ENCODE measurements at regions not wholly inside any gene's neighbourhood (a gene's known extent, or its start where the extent isn't known, plus 50 kb on each side); places are given as distances from the start of the nearest gene placed in this dataset.

GRCh38 chr5:8028243-8028642, 159.3 kb downstream of the MTRR start:
- intact Hi-C loops (cut with micrococcal nuclease), result no loop called here
- no peak overlapping the region for H3K4me3 Mint-ChIP-seq

DNA sequence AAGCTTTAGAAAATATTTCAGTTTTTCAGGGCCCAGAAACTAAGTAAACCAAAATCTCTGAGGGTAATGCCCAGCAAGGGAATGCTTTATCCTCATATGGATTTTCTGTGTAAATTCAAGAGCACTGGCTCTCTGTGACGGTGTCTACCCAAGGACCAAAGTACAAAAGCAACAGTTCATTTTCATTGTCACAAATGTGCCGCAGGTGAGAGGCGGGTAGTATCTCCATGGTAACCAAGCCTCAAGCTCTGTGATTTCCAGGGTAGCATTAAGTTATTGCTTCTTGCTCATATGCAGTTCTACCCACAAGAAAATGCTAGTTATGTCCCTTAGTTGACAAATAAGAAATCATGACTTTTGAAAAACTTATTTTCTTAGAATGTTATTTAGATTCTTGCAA, 164.3 kb downstream of the MTRR start:
- H3K27me3 Mint-ChIP-seq (ENCODE audit: low read depth in 2 of 2), result no peaks in the 10 kb centered on the region
- TF ChIP-seq, protein P1, sequence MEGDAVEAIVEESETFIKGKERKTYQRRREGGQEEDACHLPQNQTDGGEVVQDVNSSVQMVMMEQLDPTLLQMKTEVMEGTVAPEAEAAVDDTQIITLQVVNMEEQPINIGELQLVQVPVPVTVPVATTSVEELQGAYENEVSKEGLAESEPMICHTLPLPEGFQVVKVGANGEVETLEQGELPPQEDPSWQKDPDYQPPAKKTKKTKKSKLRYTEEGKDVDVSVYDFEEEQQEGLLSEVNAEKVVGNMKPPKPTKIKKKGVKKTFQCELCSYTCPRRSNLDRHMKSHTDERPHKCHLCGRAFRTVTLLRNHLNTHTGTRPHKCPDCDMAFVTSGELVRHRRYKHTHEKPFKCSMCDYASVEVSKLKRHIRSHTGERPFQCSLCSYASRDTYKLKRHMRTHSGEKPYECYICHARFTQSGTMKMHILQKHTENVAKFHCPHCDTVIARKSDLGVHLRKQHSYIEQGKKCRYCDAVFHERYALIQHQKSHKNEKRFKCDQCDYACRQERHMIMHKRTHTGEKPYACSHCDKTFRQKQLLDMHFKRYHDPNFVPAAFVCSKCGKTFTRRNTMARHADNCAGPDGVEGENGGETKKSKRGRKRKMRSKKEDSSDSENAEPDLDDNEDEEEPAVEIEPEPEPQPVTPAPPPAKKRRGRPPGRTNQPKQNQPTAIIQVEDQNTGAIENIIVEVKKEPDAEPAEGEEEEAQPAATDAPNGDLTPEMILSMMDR (IDR thresholded peaks at IDR 0.05), result no peak

More at GRCh38 chr5:8028243-8028642, 159.3 kb downstream of the MTRR start:
- Mint-ChIP-seq H3K36me3 (no peaks in the 10 kb centered on the region), H3K27me3 (ENCODE audit: low read depth in 2 of 2) (no peaks in the 10 kb centered on the region), H3K27ac (no peak overlapping the region), H3K4me1 (no peaks in the 10 kb centered on the region), H3K9me3 (peaks cover 8 to 9% of the 10 kb centered on the region in 2 donors)
- H3K36me3 ChIP-seq (ENCODE audit: control insufficient read depth, insufficient read depth, low read length), result no peaks in the 10 kb centered on the region
- DNase-seq (no peak), ATAC-seq (no peak)
- H3K27ac ChIP-seq (ENCODE audit: low read length), result no peak overlapping the region
- no peaks in the 10 kb centered on the region for H3K4me1 ChIP-seq (ENCODE audit: control insufficient read depth, insufficient read depth, low read length)
- no peak overlapping the region for H3K4me3 ChIP-seq (ENCODE audit: low read length)
- WGBS (ENCODE audit: insufficient coverage), result 88% methylated on average over 1 of the region's 2 CpGs
- H3K27me3 ChIP-seq (ENCODE audit: control insufficient read depth, insufficient read depth, low read length), result no peaks in the 10 kb centered on the region
- no peaks in the 10 kb centered on the region for H3K9me3 ChIP-seq (ENCODE audit: control insufficient read depth, insufficient read depth, low read length)
- TF ChIP-seq, protein P1 (IDR thresholded peaks at IDR 0.05), result no peak

DNA sequence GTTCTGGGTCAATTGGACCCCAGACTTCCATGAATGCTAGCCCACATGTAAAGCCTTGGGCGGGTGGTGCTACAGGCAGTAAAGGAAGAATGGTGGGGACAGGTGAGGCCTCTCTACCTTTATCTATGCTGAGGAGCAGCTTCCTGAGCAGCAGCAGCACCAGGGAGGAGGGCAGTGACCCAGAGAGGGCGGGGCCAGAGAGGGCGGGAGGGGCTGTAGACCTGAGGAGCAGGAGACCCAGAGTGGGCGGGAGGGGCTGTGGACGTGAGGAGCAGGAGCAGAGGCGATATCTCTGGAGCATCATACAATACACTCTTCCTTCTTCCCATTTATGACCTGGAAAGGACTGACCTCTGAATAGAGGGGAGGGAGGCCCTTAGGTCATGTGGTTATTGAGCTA, 165.9 kb downstream of the MTRR start:
- H3K9me3 Mint-ChIP-seq, result peaks cover 6 to 17% of the 10 kb centered on the region in 2 donors
- intact Hi-C loops (cut with micrococcal nuclease), result no loop called here
- WGBS (ENCODE audit: insufficient coverage), result 74% methylated on average over 3 of the region's 6 CpGs
- Histone ChIP-seq H3K27ac (ENCODE audit: low read length) (no peak overlapping the region), H3K4me3 (ENCODE audit: low read length) (no peak overlapping the region), H3K9me3 (ENCODE audit: control insufficient read depth, insufficient read depth, low read length) (peaks cover 2% of the 10 kb centered on the region), H3K27me3 (ENCODE audit: control insufficient read depth, insufficient read depth, low read length) (no peaks in the 10 kb centered on the region), H3K4me1 (ENCODE audit: control insufficient read depth, insufficient read depth, low read length) (no peaks in the 10 kb centered on the region), H3K36me3 (ENCODE audit: control insufficient read depth, insufficient read depth, low read length) (no peaks in the 10 kb centered on the region)
- DNase-seq, result no peak
- H3K36me3 Mint-ChIP-seq, result no peaks in the 10 kb centered on the region
- no peaks in the 10 kb centered on the region for H3K4me1 Mint-ChIP-seq
- TF ChIP-seq, protein P1 (IDR thresholded peaks at IDR 0.05), result no peak
- no peak overlapping the region for H3K4me3 Mint-ChIP-seq
- no peak overlapping the region for H3K27ac Mint-ChIP-seq
- no peak for ATAC-seq
- H3K27me3 Mint-ChIP-seq (ENCODE audit: low read depth in 2 of 2), result no peaks in the 10 kb centered on the region

More for the DNA sequence above, 164.3 kb downstream of the MTRR start:
- no peak overlapping the region for H3K27ac Mint-ChIP-seq
- H3K27me3 ChIP-seq (ENCODE audit: control insufficient read depth, insufficient read depth, low read length), result no peaks in the 10 kb centered on the region
- DNase-seq, result no peak
- intact Hi-C loops (cut with micrococcal nuclease), result no loop called here
- peaks cover 7 to 18% of the 10 kb centered on the region in 2 donors for H3K9me3 Mint-ChIP-seq
- H3K36me3 Mint-ChIP-seq, result no peaks in the 10 kb centered on the region
- no peak for ATAC-seq
- H3K4me1 ChIP-seq (ENCODE audit: control insufficient read depth, insufficient read depth, low read length), result no peaks in the 10 kb centered on the region
- no peaks in the 10 kb centered on the region for H3K36me3 ChIP-seq (ENCODE audit: control insufficient read depth, insufficient read depth, low read length)
- no peak overlapping the region for H3K27ac ChIP-seq (ENCODE audit: low read length)
- H3K4me1 Mint-ChIP-seq, result no peaks in the 10 kb centered on the region
- no peak overlapping the region for H3K4me3 ChIP-seq (ENCODE audit: low read length)
- 96% methylated on average over 3 of the region's 3 CpGs for WGBS (ENCODE audit: insufficient coverage)
- no peak overlapping the region for H3K4me3 Mint-ChIP-seq
- peaks cover 2% of the 10 kb centered on the region for H3K9me3 ChIP-seq (ENCODE audit: control insufficient read depth, insufficient read depth, low read length)

DNA sequence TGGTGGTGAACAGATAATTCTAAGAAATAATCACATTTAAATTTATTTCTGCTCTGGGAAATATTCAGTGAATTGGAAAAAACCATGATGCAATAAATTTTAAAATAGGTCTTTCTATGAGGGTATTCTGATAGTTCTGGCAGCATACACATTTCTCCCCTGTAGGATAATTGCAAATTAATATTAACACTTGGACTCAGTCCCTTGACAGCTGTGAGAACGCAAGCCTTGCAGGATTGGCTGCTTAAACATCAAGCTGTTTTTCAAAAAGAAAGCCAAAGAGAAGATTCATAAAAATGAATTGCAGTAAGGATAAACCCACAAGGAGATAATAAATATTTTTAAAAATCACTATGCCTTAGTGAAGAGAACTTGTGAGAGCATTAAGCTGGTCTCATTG, 180.0 kb downstream of the MTRR start:
- Mint-ChIP-seq H3K4me1 (no peaks in the 10 kb centered on the region), H3K27me3 (ENCODE audit: low read depth in 2 of 2) (no peaks in the 10 kb centered on the region), H3K36me3 (peaks cover 6% of the 10 kb centered on the region), H3K9me3 (peaks cover 26 to 35% of the 10 kb centered on the region in 2 donors), H3K27ac (no peak overlapping the region), H3K4me3 (no peak overlapping the region)
- Histone ChIP-seq H3K27me3 (ENCODE audit: control insufficient read depth, insufficient read depth, low read length) (no peaks in the 10 kb centered on the region), H3K27ac (ENCODE audit: low read length) (no peak overlapping the region), H3K4me1 (ENCODE audit: control insufficient read depth, insufficient read depth, low read length) (no peaks in the 10 kb centered on the region), H3K4me3 (ENCODE audit: low read length) (no peak overlapping the region), H3K36me3 (ENCODE audit: control insufficient read depth, insufficient read depth, low read length) (no peaks in the 10 kb centered on the region), H3K9me3 (ENCODE audit: control insufficient read depth, insufficient read depth, low read length) (peaks cover 2% of the 10 kb centered on the region)
- no peak for DNase-seq
- intact Hi-C loops (cut with micrococcal nuclease), result no loop called here
- 100% methylated on average over 1 of the region's 1 CpG for WGBS (ENCODE audit: insufficient coverage)
- no peak for ATAC-seq
- TF ChIP-seq, protein P1 (IDR thresholded peaks at IDR 0.05), result no peak

All from natural killer cell (primary cell).